SK-N-SH treated with all-trans-retinoic acid at 6 μM for 48 hours (cell line): ENCODE measurements at regions not wholly inside any gene's neighbourhood (a gene's known extent, or its start where the extent isn't known, plus 50 kb on each side); places are given as distances from the start of the nearest gene placed in this dataset.
"Not testable (repeated sequence)": the region's sequence is repeated elsewhere in the genome, so short reads cannot be mapped to it uniquely, and the experiment has no call there.

Source experiments
- ATAC-seq: fragments of 200-7000 bp; cut with Tn5 transposase; 3 replicates; pipeline ENCODE4 v1.9.1; 2020; ENCODE audit warnings: mild to moderate bottlenecking, moderate library complexity
- ARNTL ChIP-seq: fragments of 450-650 bp; formaldehyde crosslinking; IDR thresholded peaks from 2 replicates; pipeline ENCODE4 v1.5.0; 2020; ENCODE audit warnings: low read depth, mild to moderate bottlenecking, moderate library complexity, borderline replicate concordance
- BACH2 ChIP-seq: fragments of 250-450 bp; sonication (Bioruptor Pico); IDR thresholded peaks from 2 replicates; pipeline ENCODE4 v1.9.0; 2021; ENCODE audit warnings: mild to moderate bottlenecking, borderline replicate concordance
- CREB5 ChIP-seq: fragments of 250-450 bp; sonication (Bioruptor Pico); IDR thresholded peaks from 2 replicates; pipeline ENCODE4 v1.5.1; 2020; ENCODE audit warnings: low read depth, mild to moderate bottlenecking, moderate library complexity
- ESRRG ChIP-seq: fragments of 250-450 bp; sonication (Bioruptor Pico); IDR thresholded peaks from 2 replicates; pipeline ENCODE4 v1.6.1; 2021; ENCODE audit warnings: mild to moderate bottlenecking
- GLIS3 ChIP-seq: fragments of 250-450 bp; sonication (Bioruptor Pico); IDR thresholded peaks from 2 replicates; pipeline ENCODE4 v1.5.0; 2020; ENCODE audit warnings: mild to moderate bottlenecking, moderate library complexity
- ISL1 ChIP-seq: fragments of 250-450 bp; sonication (Bioruptor Pico); IDR thresholded peaks from 2 replicates; pipeline ENCODE4 v2.1.2; 2022; ENCODE audit warnings: mild to moderate bottlenecking, moderate library complexity
- POU6F1 ChIP-seq: fragments of 250-450 bp; sonication (Bioruptor Pico); IDR thresholded peaks from 2 replicates; pipeline ENCODE4 v1.8.0; 2021; ENCODE audit warnings: low read depth, mild to moderate bottlenecking, moderate library complexity, borderline replicate concordance
- PPARA ChIP-seq: fragments of 250-450 bp; sonication (Bioruptor Pico); IDR thresholded peaks from 2 replicates; pipeline ENCODE4 v1.5.0; 2020; ENCODE audit warnings: mild to moderate bottlenecking, borderline replicate concordance
- RARB ChIP-seq: fragments of 250-450 bp; sonication (Bioruptor Pico); IDR thresholded peaks from 2 replicates; pipeline ENCODE4 v1.8.0; 2021; ENCODE audit warnings: mild to moderate bottlenecking, moderate library complexity
- TCF4 ChIP-seq: fragments of 250-450 bp; sonication (Bioruptor Pico); IDR thresholded peaks from 2 replicates; pipeline ENCODE4 v1.8.0; 2021; ENCODE audit warnings: mild to moderate bottlenecking, moderate library complexity, borderline replicate concordance
- TOX ChIP-seq: fragments of 250-450 bp; sonication (Bioruptor Pico); IDR thresholded peaks from 2 replicates; pipeline ENCODE4 v1.8.0; 2021; ENCODE audit warnings: mild to moderate bottlenecking, moderate library complexity, borderline replicate concordance
- ZFP3 ChIP-seq: fragments of 250-450 bp; sonication (Bioruptor Pico); IDR thresholded peaks from 2 replicates; pipeline ENCODE4 v1.5.0; 2020; ENCODE audit warnings: mild to moderate bottlenecking, moderate library complexity
- ZNF565 ChIP-seq: fragments of 450-650 bp; formaldehyde crosslinking; conservative IDR thresholded peaks from 2 replicates; pipeline ENCODE4 v1.5.0; 2020; ENCODE audit warnings: low read depth, mild to moderate bottlenecking, moderate library complexity
- ZNF70 ChIP-seq: fragments of 450-650 bp; formaldehyde crosslinking; IDR thresholded peaks from 2 replicates; pipeline ENCODE4 v1.5.0; 2020; ENCODE audit warnings: mild to moderate bottlenecking, moderate library complexity
- ZNF8 ChIP-seq: fragments of 450-650 bp; formaldehyde crosslinking; IDR thresholded peaks from 2 replicates; pipeline ENCODE4 v1.5.0; 2020; ENCODE audit warnings: mild to moderate bottlenecking, moderate library complexity
- TF ChIP-seq, protein P1 (sequence below): fragments of 250-450 bp; sonication (Bioruptor Pico); IDR thresholded peaks from 2 replicates; pipeline ENCODE4 v1.8.0; 2020; ENCODE audit warnings: mild to moderate bottlenecking, moderate library complexity, borderline replicate concordance
- TF ChIP-seq, protein P2 (sequence below): fragments of 250-450 bp; sonication (Bioruptor Pico); IDR thresholded peaks from 2 replicates; pipeline ENCODE4 v1.5.1; 2021; ENCODE audit warnings: mild to moderate bottlenecking, moderate library complexity
- TF ChIP-seq, protein P3 (sequence below): fragments of 250-450 bp; sonication (Bioruptor Pico); IDR thresholded peaks from 2 replicates; pipeline ENCODE4 v1.5.0; 2020; ENCODE audit warnings: mild to moderate bottlenecking, moderate library complexity

DNA sequence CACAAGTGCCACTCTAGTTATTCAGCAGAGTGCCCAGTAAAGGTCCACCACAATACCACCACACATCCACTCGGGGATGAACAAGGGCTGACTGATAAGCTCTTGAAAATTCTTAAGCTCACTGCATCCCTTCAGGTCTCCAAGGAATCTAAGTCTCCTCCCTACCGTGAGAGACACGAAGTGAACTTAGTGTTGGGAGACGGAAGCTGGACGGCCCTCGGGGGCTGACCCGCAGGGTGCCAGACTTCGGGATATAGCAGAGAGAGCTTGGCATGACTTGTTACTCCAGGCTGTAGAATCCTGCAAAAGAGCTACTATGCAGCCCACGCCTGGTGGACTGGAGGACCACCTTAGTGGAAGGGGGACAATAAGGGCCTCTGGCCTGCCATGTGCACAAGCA, 75.1 kb downstream of the LYZL1 start:
- not testable (repeated sequence) for ATAC-seq

DNA sequence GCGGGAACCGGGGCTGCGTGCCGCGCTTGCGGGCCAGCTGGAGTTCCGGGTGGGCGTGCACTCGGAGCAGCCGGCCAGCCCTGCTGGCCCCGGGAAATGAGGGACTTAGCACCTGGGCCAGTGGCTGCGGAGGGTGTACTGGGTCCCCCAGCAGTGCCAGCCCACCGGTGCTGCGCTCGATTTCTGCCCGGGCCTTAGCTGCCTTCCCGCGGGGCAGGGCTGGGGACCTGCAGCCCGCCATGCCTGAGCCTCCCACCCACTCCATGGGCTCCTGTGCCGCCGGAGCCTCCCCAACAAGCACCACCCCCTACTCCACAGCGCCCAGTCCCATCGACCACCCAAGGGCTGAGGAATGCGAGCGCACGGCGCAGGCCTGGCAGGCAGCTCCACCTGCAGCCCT, 77.3 kb downstream of the LYZL1 start:
- ATAC-seq = not testable (repeated sequence)

DNA sequence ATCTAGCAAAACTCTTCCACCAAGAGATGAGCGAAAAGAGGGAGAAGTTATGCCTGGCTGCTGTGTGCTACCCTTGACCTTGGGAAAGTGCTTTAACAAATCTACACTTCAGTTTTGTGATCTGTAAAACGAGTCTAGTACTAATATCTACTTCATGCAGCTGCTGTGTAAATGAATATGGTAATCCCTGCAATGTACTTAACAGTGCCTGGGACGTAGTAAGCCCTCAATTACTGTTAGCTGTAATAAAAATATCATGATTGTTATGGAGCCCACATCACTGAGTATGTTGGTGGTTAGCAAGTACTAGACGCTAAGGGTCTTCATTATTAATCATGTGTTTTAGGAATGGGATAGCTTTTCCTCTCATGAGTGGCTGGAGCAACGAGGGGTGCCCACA, 80.5 kb downstream of the LYZL1 start:
- TF ChIP-seq BACH2 (no peak), ZNF8 (CRISPR knock-in tag) (no peak), PPARA (CRISPR knock-in tag) (no peak), ZNF565 (CRISPR knock-in tag) (no peak)
- TF ChIP-seq, protein P1, sequence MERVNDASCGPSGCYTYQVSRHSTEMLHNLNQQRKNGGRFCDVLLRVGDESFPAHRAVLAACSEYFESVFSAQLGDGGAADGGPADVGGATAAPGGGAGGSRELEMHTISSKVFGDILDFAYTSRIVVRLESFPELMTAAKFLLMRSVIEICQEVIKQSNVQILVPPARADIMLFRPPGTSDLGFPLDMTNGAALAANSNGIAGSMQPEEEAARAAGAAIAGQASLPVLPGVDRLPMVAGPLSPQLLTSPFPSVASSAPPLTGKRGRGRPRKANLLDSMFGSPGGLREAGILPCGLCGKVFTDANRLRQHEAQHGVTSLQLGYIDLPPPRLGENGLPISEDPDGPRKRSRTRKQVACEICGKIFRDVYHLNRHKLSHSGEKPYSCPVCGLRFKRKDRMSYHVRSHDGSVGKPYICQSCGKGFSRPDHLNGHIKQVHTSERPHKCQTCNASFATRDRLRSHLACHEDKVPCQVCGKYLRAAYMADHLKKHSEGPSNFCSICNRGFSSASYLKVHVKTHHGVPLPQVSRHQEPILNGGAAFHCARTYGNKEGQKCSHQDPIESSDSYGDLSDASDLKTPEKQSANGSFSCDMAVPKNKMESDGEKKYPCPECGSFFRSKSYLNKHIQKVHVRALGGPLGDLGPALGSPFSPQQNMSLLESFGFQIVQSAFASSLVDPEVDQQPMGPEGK (CRISPR knock-in tag) = no peak
- no peak for ATAC-seq

GRCh38 chr10:29370097-29371092, 81.5 kb downstream of the LYZL1 start:
- TF ChIP-seq ZFP3 (no peak), RARB (CRISPR knock-in tag) (no peak), PPARA (CRISPR knock-in tag) (no peak), POU6F1 (CRISPR knock-in tag) (no peak), ISL1 (CRISPR knock-in tag) (0 out of 2 replicates have a peak, but pooled peaks have one; percentile 48), CREB5 (CRISPR knock-in tag) (no peak), TOX (CRISPR knock-in tag) (no peak)
- TF ChIP-seq, protein P2, sequence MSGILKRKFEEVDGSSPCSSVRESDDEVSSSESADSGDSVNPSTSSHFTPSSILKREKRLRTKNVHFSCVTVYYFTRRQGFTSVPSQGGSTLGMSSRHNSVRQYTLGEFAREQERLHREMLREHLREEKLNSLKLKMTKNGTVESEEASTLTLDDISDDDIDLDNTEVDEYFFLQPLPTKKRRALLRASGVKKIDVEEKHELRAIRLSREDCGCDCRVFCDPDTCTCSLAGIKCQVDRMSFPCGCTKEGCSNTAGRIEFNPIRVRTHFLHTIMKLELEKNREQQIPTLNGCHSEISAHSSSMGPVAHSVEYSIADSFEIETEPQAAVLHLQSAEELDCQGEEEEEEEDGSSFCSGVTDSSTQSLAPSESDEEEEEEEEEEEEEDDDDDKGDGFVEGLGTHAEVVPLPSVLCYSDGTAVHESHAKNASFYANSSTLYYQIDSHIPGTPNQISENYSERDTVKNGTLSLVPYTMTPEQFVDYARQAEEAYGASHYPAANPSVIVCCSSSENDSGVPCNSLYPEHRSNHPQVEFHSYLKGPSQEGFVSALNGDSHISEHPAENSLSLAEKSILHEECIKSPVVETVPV (CRISPR knock-in tag) = no peak
- ATAC-seq = no peak; the same call in 2 of the 3 replicates

DNA sequence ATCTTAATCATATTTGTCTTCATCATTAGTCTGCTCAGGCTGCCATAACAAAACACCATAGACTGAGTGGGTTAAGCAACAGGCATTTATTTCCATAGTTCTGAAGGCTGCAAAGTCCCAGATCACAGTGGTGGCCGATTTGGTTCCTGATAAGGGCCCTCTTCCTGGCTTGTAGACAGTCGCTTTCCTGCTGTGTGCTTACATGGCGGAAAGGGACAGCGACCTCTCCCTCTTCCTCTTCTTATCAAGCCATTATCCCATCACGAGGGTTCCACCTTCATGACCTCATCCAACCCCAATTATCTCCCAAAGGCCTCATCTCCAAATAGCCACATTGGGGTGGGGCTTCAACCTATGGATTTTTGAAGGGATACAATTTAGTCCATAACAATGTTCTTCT, 84.0 kb downstream of the LYZL1 start:
- TF ChIP-seq ARNTL = no peak
- TF ChIP-seq CREB5 (CRISPR knock-in tag) = no peak
- TF ChIP-seq, protein P3, sequence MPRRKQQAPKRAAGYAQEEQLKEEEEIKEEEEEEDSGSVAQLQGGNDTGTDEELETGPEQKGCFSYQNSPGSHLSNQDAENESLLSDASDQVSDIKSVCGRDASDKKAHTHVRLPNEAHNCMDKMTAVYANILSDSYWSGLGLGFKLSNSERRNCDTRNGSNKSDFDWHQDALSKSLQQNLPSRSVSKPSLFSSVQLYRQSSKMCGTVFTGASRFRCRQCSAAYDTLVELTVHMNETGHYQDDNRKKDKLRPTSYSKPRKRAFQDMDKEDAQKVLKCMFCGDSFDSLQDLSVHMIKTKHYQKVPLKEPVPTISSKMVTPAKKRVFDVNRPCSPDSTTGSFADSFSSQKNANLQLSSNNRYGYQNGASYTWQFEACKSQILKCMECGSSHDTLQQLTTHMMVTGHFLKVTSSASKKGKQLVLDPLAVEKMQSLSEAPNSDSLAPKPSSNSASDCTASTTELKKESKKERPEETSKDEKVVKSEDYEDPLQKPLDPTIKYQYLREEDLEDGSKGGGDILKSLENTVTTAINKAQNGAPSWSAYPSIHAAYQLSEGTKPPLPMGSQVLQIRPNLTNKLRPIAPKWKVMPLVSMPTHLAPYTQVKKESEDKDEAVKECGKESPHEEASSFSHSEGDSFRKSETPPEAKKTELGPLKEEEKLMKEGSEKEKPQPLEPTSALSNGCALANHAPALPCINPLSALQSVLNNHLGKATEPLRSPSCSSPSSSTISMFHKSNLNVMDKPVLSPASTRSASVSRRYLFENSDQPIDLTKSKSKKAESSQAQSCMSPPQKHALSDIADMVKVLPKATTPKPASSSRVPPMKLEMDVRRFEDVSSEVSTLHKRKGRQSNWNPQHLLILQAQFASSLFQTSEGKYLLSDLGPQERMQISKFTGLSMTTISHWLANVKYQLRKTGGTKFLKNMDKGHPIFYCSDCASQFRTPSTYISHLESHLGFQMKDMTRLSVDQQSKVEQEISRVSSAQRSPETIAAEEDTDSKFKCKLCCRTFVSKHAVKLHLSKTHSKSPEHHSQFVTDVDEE (CRISPR knock-in tag) = no peak
- no peak for TF ChIP-seq ZNF70 (CRISPR knock-in tag)
- no peak for TF ChIP-seq GLIS3
- no peak for TF ChIP-seq TCF4
- TF ChIP-seq, protein P1 (CRISPR knock-in tag) = no peak
- TF ChIP-seq ISL1 (CRISPR knock-in tag) = no peak
- no peak for TF ChIP-seq ZNF565 (CRISPR knock-in tag)
- TF ChIP-seq RARB (CRISPR knock-in tag) = no peak
- TF ChIP-seq ESRRG (CRISPR knock-in tag) = no peak
- ATAC-seq = no peak
